ENCODE measurements at regions not wholly inside any gene's neighbourhood (a gene's known extent, or its start where the extent isn't known, plus 50 kb on each side); places are given as distances from the start of the nearest gene placed in this dataset.

GRCh38 chr5:90279091-90279490 is 130.5 kb downstream of the CETN3 start:
- TF ChIP-seq, protein P1, sequence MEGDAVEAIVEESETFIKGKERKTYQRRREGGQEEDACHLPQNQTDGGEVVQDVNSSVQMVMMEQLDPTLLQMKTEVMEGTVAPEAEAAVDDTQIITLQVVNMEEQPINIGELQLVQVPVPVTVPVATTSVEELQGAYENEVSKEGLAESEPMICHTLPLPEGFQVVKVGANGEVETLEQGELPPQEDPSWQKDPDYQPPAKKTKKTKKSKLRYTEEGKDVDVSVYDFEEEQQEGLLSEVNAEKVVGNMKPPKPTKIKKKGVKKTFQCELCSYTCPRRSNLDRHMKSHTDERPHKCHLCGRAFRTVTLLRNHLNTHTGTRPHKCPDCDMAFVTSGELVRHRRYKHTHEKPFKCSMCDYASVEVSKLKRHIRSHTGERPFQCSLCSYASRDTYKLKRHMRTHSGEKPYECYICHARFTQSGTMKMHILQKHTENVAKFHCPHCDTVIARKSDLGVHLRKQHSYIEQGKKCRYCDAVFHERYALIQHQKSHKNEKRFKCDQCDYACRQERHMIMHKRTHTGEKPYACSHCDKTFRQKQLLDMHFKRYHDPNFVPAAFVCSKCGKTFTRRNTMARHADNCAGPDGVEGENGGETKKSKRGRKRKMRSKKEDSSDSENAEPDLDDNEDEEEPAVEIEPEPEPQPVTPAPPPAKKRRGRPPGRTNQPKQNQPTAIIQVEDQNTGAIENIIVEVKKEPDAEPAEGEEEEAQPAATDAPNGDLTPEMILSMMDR (IDR thresholded peaks at IDR 0.05; ENCODE audit: insufficient read depth, low read length): no peak
- no peak for TF ChIP-seq REST (IDR thresholded peaks at IDR 0.05; ENCODE audit: insufficient replicate concordance, low read depth)
- TF ChIP-seq GABPA (IDR thresholded peaks at IDR 0.05; ENCODE audit: low read depth): no peak
- TF ChIP-seq POLR2AphosphoS5 (IDR thresholded peaks at IDR 0.05; ENCODE audit: low read depth): no peak
- no peak for TF ChIP-seq SPI1 (IDR thresholded peaks at IDR 0.05; ENCODE audit: borderline replicate concordance, low read depth)
